DOHH2 (cell line): ENCODE measurements at regions not wholly inside any gene's neighbourhood (a gene's known extent, or its start where the extent isn't known, plus 50 kb on each side); places are given as distances from the start of the nearest gene placed in this dataset.

Experiments
- EZH2phosphoT487 ChIP-seq: fragments of 200-600 bp; sonication (generic); IDR thresholded peaks from 2 replicates; pipeline ENCODE4 v1.6.1; 2017; ENCODE audit warnings: borderline replicate concordance, mild to moderate bottlenecking, antibody characterized with exemption, low read length, moderate library complexity, mixed read lengths
- TF ChIP-seq, protein P1 (sequence below): fragments of 200-600 bp; sonication (generic); IDR thresholded peaks from one replicate; pipeline ENCODE4 v1.5.1; 2014; ENCODE audit warnings: antibody characterized with exemption, mild to moderate bottlenecking, low read depth, low read length; ENCODE audit not compliant: poor library complexity, severe bottlenecking

DNA sequence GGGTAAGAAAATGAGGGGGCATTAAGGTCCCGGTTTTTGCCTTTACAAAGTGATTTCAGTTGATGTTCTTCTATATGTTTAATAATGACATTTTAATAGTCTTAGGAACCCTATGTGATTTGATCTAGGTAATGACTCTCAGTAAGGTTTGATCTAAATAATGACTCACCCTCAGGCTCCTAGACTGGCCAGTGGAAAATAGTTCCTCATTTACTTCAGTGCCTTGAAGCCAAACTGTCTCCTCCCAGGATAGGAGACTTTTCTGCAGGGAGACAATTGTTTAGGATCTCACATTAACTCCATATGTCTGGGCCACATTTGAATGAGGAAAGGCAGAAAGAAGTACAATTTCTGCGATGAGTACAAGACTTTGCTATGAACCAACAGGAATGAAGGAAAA is 1331.9 kb downstream of the XPNPEP1 start:
- TF ChIP-seq, protein P1, sequence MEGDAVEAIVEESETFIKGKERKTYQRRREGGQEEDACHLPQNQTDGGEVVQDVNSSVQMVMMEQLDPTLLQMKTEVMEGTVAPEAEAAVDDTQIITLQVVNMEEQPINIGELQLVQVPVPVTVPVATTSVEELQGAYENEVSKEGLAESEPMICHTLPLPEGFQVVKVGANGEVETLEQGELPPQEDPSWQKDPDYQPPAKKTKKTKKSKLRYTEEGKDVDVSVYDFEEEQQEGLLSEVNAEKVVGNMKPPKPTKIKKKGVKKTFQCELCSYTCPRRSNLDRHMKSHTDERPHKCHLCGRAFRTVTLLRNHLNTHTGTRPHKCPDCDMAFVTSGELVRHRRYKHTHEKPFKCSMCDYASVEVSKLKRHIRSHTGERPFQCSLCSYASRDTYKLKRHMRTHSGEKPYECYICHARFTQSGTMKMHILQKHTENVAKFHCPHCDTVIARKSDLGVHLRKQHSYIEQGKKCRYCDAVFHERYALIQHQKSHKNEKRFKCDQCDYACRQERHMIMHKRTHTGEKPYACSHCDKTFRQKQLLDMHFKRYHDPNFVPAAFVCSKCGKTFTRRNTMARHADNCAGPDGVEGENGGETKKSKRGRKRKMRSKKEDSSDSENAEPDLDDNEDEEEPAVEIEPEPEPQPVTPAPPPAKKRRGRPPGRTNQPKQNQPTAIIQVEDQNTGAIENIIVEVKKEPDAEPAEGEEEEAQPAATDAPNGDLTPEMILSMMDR = no peak
- TF ChIP-seq EZH2phosphoT487 = no peak
